GM18870 (cell line): ENCODE measurements at regions not wholly inside any gene's neighbourhood (a gene's known extent, or its start where the extent isn't known, plus 50 kb on each side); places are given as distances from the start of the nearest gene placed in this dataset.

ENCODE experiments used
- ATAC-seq: cut with Tn5 transposase; IDR thresholded peaks from one replicate; pipeline ENCODE4 v1.9.1; 2021; ENCODE audit warnings: moderate library complexity; ENCODE audit not compliant: unreplicated experiment

DNA sequence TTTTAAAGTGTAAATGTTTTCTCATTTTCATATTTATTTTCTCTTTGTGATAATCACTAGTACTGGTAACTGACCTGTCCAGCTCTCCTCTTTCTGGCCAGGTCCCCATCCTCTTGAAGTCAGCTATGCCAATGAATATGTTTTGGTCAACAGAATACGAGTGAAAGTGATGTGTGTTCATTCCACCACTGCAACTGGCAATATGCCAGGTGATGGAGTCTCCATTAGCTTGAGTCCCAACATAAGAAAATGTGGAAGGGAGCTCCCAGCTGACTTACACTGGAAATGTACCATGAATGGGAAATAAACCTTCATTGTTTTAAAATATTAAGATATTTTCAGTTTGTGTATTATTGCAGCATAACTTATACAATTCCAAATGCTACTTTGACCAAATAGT lies 75.8 kb downstream of the CCDC34 start:
- ATAC-seq = no peak

DNA sequence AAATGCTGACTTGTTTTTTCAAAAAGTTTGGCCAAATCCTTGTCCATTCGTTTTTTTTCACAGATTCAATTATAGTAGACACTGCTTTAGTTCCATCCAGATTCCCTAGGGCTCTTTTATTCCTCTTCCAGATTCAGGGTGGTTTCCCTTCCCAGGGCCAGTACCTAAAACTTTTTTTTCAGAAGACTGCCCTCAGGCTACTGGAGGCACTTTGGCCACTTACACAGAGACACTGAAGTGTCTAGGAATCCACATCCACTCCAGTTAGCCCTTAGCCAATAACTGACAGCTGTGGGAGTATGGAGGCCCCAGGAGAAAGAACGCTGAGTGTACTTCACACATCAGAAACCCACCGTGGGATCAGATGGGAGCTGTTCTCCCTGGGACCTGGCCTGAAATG lies 77.3 kb downstream of the CCDC34 start:
- no peak for ATAC-seq

- ATAC-seq = no peak
These were observed 80.2 kb downstream of the CCDC34 start for GRCh38 chr11:27282806-27283205.

DNA sequence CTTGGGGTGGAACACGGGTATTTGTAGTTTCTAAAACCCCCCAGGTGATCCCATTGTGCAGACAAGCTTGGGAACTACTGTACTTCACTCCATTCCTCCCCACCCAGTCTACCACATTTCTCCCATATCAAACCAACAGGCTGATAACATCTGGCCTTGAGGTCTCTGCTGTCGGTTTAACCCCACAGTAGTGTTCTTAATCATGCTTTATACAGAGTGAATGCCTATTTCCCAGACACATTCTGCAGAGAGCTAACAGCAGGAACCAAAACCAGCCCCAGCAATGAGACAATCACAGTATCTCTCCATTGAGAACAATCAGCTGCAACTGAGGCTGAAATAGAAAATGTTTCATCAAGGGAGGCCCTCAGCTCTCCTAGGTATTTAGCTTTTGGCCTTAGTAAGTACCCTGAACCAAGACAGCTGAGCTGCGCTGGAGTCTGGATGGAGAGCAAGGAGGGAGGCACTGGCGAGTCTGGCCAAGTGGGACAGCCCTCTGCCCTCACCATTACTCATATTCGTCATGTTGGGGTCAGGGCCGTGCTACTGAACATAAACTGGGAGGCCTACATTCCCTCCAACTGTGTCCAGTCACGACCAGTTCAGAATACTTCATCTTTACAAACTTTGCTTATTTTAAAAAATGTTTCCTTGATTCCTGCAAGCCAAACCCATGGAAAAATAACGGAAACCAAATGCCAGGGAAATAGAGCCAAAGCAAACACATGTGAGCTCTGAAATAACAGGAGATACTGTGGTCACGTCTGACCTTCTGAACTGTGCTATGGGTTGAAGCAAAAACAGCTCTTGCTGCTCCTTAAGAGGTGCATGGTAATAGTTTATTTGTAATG lies 81.0 kb downstream of the CCDC34 start:
- no peak for ATAC-seq

DNA sequence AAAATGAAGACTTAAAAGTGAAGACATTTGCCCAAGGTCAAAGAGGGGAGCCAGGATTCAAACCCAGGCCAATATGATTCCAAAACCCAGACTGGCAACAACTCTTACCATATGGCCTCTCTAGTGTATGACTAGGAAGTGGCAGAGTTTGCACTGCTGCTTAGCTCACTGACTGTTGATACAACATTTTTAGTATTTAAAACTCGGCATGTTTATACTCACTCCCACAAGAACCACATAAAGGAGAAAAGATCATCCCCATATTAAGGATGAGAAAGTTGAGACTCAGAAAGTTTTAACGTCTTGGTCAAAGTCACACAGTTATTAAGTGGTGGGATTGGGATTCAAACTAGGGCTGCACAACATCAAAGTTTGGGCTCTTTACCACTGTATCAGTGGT lies 81.7 kb downstream of the CCDC34 start:
- ATAC-seq = no peak

- no peak for ATAC-seq
These were observed 82.9 kb downstream of the CCDC34 start for GRCh38 chr11:27280140-27280539.

GRCh38 chr11:27279460-27279859 lies 83.6 kb downstream of the CCDC34 start:
- no peak for ATAC-seq

DNA sequence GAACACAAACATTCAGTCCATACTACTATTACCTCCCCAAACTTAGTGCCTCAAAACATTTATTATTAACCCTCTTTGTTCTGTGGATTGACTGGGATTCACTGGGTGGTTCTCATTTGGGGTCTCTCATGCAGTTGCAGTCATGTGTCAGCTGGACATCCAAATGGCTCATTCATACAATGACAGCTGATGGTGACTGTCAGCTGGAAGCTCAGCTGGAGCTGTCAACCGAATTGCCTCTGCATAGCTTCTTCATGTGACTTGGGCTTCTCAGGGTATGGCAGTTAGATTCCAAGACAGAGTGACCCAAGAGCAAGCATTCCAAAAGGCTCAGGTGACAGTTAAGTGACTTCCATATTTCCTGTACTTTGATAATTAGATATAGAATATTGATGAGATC lies 85.2 kb downstream of the CCDC34 start:
- no peak for ATAC-seq

GRCh38 chr11:27276141-27276540 lies 86.9 kb downstream of the CCDC34 start:
- no peak for ATAC-seq

- no peak for ATAC-seq
These were observed 88.1 kb downstream of the CCDC34 start for GRCh38 chr11:27274854-27275395.

DNA sequence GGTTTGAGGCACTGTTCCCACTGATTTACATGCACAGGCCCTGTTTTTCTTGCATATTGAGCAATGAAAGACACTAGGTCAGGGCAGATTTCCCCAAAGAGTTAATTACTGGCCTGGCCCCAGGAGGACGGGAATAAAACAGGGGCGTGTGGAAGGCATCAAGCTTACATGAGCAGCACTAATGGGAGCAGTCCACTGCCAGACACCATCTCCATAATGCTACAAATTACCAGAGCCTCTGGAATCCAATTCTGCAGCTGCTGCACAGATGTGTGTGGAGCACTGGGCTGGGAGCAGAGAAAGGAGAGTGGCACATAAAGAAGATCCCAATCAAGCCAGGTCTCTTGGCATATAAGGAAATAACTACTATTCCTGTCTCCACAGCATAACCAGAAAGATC lies 96.9 kb downstream of the CCDC34 start:
- ATAC-seq = no peak

GRCh38 chr11:27263986-27264385 lies 99.0 kb downstream of the CCDC34 start:
- no peak for ATAC-seq

- no peak for ATAC-seq
These were observed 100.0 kb downstream of the CCDC34 start for GRCh38 chr11:27263046-27263445.

- ATAC-seq = no peak
These were observed 107.6 kb downstream of the CCDC34 start for GRCh38 chr11:27255447-27255828.

DNA sequence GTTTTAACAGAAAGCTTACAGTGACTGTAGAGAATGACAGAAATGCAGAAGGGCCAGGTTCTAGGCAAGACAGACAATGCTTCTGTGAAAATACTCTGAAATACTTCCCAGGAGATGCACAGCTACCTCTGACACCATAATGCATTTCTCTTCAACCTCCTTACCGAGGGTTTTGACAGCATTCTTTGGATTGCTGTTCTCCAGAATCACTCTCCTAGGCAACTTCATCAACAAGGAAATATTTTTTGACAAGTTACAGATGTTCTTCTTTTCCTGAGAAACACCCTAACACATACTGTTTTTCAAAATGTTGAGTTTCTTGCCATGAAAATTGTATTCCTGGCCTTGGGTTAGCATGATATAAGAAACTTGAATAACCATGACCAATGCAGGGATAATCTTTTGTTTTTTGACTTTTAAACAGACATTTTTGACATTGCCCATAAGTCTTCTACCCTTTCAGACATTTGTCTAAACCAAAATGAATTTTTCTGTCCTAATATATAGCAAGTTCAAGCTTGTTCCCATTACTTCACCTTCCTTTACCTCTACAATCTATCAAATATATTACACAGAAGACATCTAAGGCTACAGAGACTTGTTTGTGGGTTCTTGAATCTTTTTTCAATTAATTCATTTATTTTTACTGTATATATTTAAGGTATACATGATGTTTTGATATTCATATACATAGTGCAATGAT lies 108.1 kb downstream of the CCDC34 start:
- no peak for ATAC-seq

DNA sequence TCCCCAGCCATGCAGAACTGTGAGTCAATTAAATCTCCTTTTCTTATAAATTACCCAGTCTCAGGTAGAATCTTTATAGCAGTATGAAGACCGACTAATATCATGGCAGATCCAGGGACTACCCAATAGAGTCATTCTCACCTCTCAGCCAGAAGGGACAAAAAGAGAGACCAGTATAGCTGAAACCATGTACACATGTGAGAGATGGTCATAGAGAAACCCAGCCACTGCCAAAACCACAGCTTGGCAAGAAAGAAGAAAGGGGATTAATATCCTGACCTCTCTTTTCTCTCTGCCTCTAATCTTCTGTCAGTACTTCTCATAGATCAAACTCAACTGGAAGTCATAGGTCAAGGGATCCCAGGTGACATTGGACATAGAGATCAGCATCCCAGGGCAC lies 109.8 kb downstream of the CCDC34 start:
- no peak for ATAC-seq

DNA sequence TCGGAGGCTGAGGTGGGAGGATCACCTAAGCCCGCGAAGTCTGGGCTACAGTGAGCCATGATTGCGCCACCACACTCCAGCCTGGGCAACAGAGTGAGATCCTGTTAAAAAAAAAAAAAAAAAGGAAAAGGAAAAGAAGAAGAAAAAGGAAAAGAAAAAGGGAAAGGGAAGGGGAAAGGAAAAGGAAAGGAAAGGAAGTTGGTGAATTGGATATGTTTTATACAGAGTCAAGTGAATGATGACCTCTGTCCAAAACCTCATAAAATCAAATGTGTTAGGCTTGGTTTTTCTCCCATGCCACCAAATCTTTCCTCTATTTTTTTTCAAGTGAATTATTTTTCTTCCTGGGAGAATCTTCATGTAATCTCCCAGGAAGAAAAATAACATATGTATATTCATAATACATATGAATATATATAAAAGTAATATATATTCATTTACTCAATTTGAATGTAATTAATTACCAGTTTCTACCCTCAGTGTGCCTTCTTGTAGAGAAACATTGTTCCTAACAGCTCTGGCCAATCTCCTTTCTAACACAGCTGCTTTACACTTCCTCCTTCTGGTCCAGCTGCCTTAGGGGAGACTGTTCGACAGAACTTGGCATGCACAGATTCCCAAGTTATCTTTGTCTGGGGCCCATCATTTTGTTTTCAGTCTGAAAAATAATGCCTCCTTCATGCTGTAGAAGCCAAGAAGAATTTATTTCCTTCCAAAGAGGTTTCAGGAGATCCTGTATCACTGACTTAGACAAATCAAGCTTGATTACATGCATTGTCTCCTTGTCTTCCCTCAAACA lies 111.9 kb downstream of the CCDC34 start:
- ATAC-seq = no peak

DNA sequence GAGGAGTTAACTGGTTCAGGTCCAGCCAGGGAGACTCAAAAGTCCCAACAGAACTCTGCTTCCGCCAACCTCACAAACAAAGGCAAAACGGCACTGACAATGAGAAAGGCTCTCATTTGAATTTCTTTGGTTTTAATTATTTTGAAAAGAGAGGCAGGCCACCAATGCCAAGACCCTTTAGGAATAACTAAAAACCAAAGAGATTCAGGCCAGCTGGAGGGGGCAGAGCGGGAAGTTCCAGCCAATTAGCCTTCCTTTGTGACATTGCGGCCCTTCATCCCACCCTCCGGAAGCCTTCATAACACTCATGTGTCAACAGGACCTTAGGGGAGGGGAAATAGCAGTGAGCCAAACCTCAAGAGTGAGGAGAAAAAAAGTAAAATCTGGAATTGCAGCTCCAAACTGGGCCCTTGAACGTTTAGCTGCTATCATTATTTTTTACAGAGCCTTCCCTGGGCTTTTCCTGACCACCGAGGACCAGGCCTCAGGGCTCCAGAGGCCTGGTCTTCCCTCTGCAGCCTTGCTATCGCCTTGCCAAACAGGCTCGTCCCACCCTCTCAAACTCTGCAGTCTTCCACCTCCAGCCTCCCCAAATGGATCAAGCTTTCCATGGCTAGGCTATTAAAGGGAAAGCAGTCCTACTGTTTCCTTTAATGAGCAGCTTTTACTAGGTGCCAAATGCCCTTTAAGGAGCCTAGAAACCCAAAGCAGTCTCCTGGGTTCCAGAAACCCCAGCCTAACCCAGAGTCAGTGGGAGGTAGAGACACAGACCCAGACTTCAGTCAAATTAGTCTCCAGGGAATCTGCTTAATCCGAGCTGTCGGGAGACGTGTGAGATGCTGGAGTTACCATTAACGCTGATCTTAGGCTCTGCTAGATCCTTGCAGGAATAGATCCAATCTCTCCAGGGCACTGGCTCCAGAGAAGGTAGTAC lies 114.2 kb downstream of the CCDC34 start:
- ATAC-seq = no peak

GRCh38 chr11:27247660-27248059 lies 115.4 kb downstream of the CCDC34 start:
- ATAC-seq = no peak

GRCh38 chr11:27246925-27247324 lies 116.1 kb downstream of the CCDC34 start:
- ATAC-seq = no peak
